ENCODE measurements at regions not wholly inside any gene's neighbourhood (a gene's known extent, or its start where the extent isn't known, plus 50 kb on each side); places are given as distances from the start of the nearest gene placed in this dataset.

GRCh38 chr7:12508005-12508404 is 62.5 kb upstream of the SCIN start:
- DNase-seq (ENCODE audit: low read depth) = no peak
- in situ Hi-C loops (cut with HindIII; ENCODE audit: low pct_unique_long_range_greater_than_20kb, low sequenced_read_pairs) = no loop called here

GRCh38 chr7:12508554-12508953 is 62.0 kb upstream of the SCIN start:
- in situ Hi-C loops (cut with HindIII; ENCODE audit: low pct_unique_long_range_greater_than_20kb, low sequenced_read_pairs) = no loop called here
- no peak for DNase-seq (ENCODE audit: low read depth)

GRCh38 chr7:12517451-12517850 is 53.1 kb upstream of the SCIN start:
- in situ Hi-C loops (cut with HindIII; ENCODE audit: low pct_unique_long_range_greater_than_20kb, low sequenced_read_pairs) = no loop called here
- no peak for DNase-seq (ENCODE audit: low read depth)

GRCh38 chr7:12518920-12519681 is 51.4 kb upstream of the SCIN start:
- peak; percentile 21 for DNase-seq (ENCODE audit: low read depth)
- in situ Hi-C loops (cut with HindIII; ENCODE audit: low pct_unique_long_range_greater_than_20kb, low sequenced_read_pairs) = no loop called here

GRCh38 chr7:12519682-12520009 is 50.9 kb upstream of the SCIN start:
- in situ Hi-C loops (cut with HindIII; ENCODE audit: low pct_unique_long_range_greater_than_20kb, low sequenced_read_pairs) = no loop called here
- no peak for DNase-seq (ENCODE audit: low read depth)

Data from Caki2 (cell line).